ENCODE measurements at regions not wholly inside any gene's neighbourhood (a gene's known extent, or its start where the extent isn't known, plus 50 kb on each side); places are given as distances from the start of the nearest gene placed in this dataset.
A peak's percentile ranks its signal among the peaks of the same experiment; 100 is the strongest.

DNA sequence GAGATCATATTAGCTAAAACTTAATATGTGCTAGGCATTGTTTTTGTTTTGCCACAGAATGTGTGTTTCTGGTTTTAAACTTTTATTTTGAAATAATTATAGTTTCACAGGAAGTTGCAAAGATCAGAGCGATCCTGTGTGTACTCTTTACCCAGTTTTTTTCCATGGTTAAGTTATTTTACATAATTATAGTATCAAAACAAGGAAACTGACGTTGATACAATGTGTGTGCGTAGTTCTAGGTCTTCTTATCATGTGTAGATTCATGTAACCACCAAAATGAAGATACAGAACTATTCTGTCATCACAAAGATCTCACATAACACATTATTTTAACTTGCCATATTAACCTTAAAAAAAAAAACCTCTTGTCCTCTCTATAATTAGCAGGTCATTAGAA, 69.2 kb downstream of the BLTP1 start:
- Mint-ChIP-seq H3K36me3 (ENCODE audit: low read depth, unreplicated experiment) (peaks cover 4% of the 10 kb centered on the region), H3K4me3 (ENCODE audit: unreplicated experiment) (no peak overlapping the region)

DNA sequence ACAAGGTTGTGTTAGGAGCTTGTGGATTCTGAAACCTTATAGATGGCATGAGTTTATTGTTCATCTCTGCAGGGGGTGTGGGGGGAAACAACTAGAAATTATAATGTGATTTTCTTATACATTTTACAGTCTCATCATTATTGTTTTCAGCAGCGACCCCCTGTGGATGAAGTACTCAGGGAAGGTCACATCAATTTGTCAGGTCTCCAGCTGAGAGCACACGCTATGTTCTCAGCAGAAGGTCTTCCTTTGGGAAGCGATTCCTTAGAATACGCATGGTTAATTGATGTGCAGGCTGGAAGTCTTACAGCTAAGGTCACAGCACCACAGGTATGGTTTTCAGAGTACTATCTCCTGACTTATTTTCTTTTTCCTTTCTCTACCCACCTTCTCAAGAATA, 72.2 kb downstream of the BLTP1 start:
- Mint-ChIP-seq H3K27ac (ENCODE audit: unreplicated experiment) (no peak overlapping the region), H3K36me3 (ENCODE audit: low read depth, unreplicated experiment) (peaks cover 4% of the 10 kb centered on the region), H3K4me3 (ENCODE audit: unreplicated experiment) (no peak overlapping the region), H3K4me1 (ENCODE audit: unreplicated experiment) (no peaks in the 10 kb centered on the region), H3K27me3 (ENCODE audit: unreplicated experiment) (peaks cover 1% of the 10 kb centered on the region), H3K9me3 (ENCODE audit: unreplicated experiment) (no peaks in the 10 kb centered on the region)
- peak; percentile 40 for DNase-seq (ENCODE audit: low spot score)
- no peak for TF ChIP-seq CTCF (IDR thresholded peaks at IDR 0.05; ENCODE audit: unreplicated experiment)

More for the DNA sequence above, 69.2 kb downstream of the BLTP1 start:
- no peak for TF ChIP-seq CTCF (IDR thresholded peaks at IDR 0.05; ENCODE audit: unreplicated experiment)
- Mint-ChIP-seq H3K4me1 (ENCODE audit: unreplicated experiment) (no peaks in the 10 kb centered on the region), H3K27ac (ENCODE audit: unreplicated experiment) (no peak overlapping the region), H3K9me3 (ENCODE audit: unreplicated experiment) (no peaks in the 10 kb centered on the region), H3K27me3 (ENCODE audit: unreplicated experiment) (peaks cover 1% of the 10 kb centered on the region)
- no peak for DNase-seq (ENCODE audit: low spot score)

GRCh38 chr4:122227202-122227601, 75.1 kb downstream of the BLTP1 start:
- Mint-ChIP-seq H3K4me3 (ENCODE audit: unreplicated experiment) (no peak overlapping the region), H3K4me1 (ENCODE audit: unreplicated experiment) (no peaks in the 10 kb centered on the region), H3K27ac (ENCODE audit: unreplicated experiment) (no peak overlapping the region), H3K27me3 (ENCODE audit: unreplicated experiment) (no peaks in the 10 kb centered on the region), H3K9me3 (ENCODE audit: unreplicated experiment) (no peaks in the 10 kb centered on the region), H3K36me3 (ENCODE audit: low read depth, unreplicated experiment) (peaks cover 9% of the 10 kb centered on the region)
- DNase-seq (ENCODE audit: low spot score): no peak
- no peak for TF ChIP-seq CTCF (IDR thresholded peaks at IDR 0.05; ENCODE audit: unreplicated experiment)

GRCh38 chr4:122229857-122230256, 77.7 kb downstream of the BLTP1 start:
- Mint-ChIP-seq H3K27ac (ENCODE audit: unreplicated experiment) (no peak overlapping the region), H3K27me3 (ENCODE audit: unreplicated experiment) (no peaks in the 10 kb centered on the region), H3K36me3 (ENCODE audit: low read depth, unreplicated experiment) (peaks cover 4% of the 10 kb centered on the region), H3K4me1 (ENCODE audit: unreplicated experiment) (no peaks in the 10 kb centered on the region), H3K4me3 (ENCODE audit: unreplicated experiment) (no peak overlapping the region), H3K9me3 (ENCODE audit: unreplicated experiment) (no peaks in the 10 kb centered on the region)
- no peak for DNase-seq (ENCODE audit: low spot score)
- no peak for TF ChIP-seq CTCF (IDR thresholded peaks at IDR 0.05; ENCODE audit: unreplicated experiment)

DNA sequence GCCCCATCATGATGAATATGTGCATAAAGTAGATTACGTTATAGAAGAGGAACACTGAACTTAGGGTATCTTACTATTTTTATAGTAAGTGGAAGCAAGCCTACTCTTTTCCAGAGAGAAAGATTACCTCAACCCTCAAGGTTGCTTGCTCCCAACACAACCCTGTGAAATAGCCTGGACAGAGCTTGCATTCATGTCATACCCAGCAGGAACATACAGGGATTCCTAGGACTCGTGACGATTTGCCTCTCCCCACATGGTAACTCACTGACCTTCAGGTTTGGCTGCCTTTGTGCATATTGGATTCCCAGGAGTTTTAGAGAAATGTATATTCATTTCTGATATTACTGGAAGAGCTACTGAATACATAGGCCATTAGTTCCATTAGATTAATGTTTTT, 80.5 kb downstream of the BLTP1 start:
- Mint-ChIP-seq H3K27ac (ENCODE audit: unreplicated experiment) (no peak overlapping the region), H3K36me3 (ENCODE audit: low read depth, unreplicated experiment) (peaks cover 4% of the 10 kb centered on the region), H3K9me3 (ENCODE audit: unreplicated experiment) (no peaks in the 10 kb centered on the region), H3K4me1 (ENCODE audit: unreplicated experiment) (no peaks in the 10 kb centered on the region), H3K27me3 (ENCODE audit: unreplicated experiment) (peaks cover 1% of the 10 kb centered on the region), H3K4me3 (ENCODE audit: unreplicated experiment) (no peak overlapping the region)
- DNase-seq (ENCODE audit: low spot score): no peak
- no peak for TF ChIP-seq CTCF (IDR thresholded peaks at IDR 0.05; ENCODE audit: unreplicated experiment)
